Mesendoderm (in vitro differentiated cells): ENCODE measurements at regions not wholly inside any gene's neighbourhood (a gene's known extent, or its start where the extent isn't known, plus 50 kb on each side); places are given as distances from the start of the nearest gene placed in this dataset.

Source experiments
- DNase-seq: peaks from one replicate; pipeline ENCODE4 v3.0.0; 2013
- H2AK5ac ChIP-seq: 2 replicates; pipeline ENCODE4 v1.6.1; 2013; ENCODE audit warnings: low read length, inconsistent platforms
- H2BK120ac ChIP-seq: 2 replicates; pipeline ENCODE4 v1.6.1; 2013; ENCODE audit warnings: low read depth, mild to moderate bottlenecking, low read length, moderate library complexity, mixed read lengths
- H2BK15ac ChIP-seq: replicated peaks from 2 replicates; pipeline ENCODE4 v1.6.1; 2013; ENCODE audit warnings: low read depth, mild to moderate bottlenecking, moderate library complexity
- H2BK5ac ChIP-seq: 2 replicates; pipeline ENCODE4 v1.6.1; 2013; ENCODE audit warnings: low read length, inconsistent platforms
- H3K18ac ChIP-seq: 2 replicates; pipeline ENCODE4 v1.6.1; 2013; ENCODE audit warnings: mild to moderate bottlenecking, low read length, mixed read lengths
- H3K23ac ChIP-seq: one replicate; pipeline ENCODE4 v1.6.1; 2013; ENCODE audit warnings: low read length
- H3K27ac ChIP-seq: 2 replicates; pipeline ENCODE4 v1.5.1; 2013; ENCODE audit warnings: low read depth, mild to moderate bottlenecking, inconsistent platforms, low read length, moderate library complexity
- H3K27me3 ChIP-seq: 2 replicates; pipeline ENCODE4 v1.6.1; 2013; ENCODE audit warnings: low read length, control low read depth, mild to moderate bottlenecking, inconsistent platforms; ENCODE audit not compliant: insufficient read depth, poor library complexity
- H3K36me3 ChIP-seq: 2 replicates; pipeline ENCODE4 v1.6.1; 2013; ENCODE audit warnings: low read length, inconsistent platforms; ENCODE audit not compliant: control insufficient read depth, insufficient read depth
- H3K4ac ChIP-seq: one replicate; pipeline ENCODE4 v1.6.1; 2013; ENCODE audit warnings: low read depth, mild to moderate bottlenecking, low read length, moderate library complexity
- H3K4me1 ChIP-seq: 2 replicates; pipeline ENCODE4 v1.6.1; 2013; ENCODE audit warnings: low read depth, low read length, inconsistent platforms; ENCODE audit not compliant: control insufficient read depth
- H3K4me2 ChIP-seq: 2 replicates; pipeline ENCODE4 v1.6.1; 2013; ENCODE audit warnings: low read length
- H3K4me3 ChIP-seq: 2 replicates; pipeline ENCODE4 v1.5.1; 2013; ENCODE audit warnings: mild to moderate bottlenecking, low read length
- H3K56ac ChIP-seq: one replicate; pipeline ENCODE4 v1.6.1; 2013; ENCODE audit warnings: low read length
- H3K79me1 ChIP-seq: 2 replicates; pipeline ENCODE4 v1.6.1; 2013; ENCODE audit warnings: low read length, inconsistent platforms
- H3K79me2 ChIP-seq: 2 replicates; pipeline ENCODE4 v1.6.1; 2013; ENCODE audit warnings: mild to moderate bottlenecking, low read length; ENCODE audit not compliant: control insufficient read depth, insufficient read depth
- H3K9ac ChIP-seq: 2 replicates; pipeline ENCODE4 v1.6.1; 2013; ENCODE audit warnings: low read length, inconsistent platforms
- H4K5ac ChIP-seq: one replicate; pipeline ENCODE4 v1.6.1; 2013; ENCODE audit warnings: low read length
- H4K8ac ChIP-seq: one replicate; pipeline ENCODE4 v1.6.1; 2013; ENCODE audit warnings: low read depth, mild to moderate bottlenecking, control low read depth, low read length, moderate library complexity
- WGBS: extraction: QIAGEN DNeasy Blood & Tissue Kit; methylation state at CpG from one replicate; pipeline ENCODE4 v1.1.7; 2013; ENCODE audit warnings: low lambda C conversion rate, missing lambda C conversion rate; ENCODE audit not compliant: insufficient coverage; ENCODE audit errors: extremely low coverage; 5-methylcytosine and 5-hydroxymethylcytosine counted together

DNA sequence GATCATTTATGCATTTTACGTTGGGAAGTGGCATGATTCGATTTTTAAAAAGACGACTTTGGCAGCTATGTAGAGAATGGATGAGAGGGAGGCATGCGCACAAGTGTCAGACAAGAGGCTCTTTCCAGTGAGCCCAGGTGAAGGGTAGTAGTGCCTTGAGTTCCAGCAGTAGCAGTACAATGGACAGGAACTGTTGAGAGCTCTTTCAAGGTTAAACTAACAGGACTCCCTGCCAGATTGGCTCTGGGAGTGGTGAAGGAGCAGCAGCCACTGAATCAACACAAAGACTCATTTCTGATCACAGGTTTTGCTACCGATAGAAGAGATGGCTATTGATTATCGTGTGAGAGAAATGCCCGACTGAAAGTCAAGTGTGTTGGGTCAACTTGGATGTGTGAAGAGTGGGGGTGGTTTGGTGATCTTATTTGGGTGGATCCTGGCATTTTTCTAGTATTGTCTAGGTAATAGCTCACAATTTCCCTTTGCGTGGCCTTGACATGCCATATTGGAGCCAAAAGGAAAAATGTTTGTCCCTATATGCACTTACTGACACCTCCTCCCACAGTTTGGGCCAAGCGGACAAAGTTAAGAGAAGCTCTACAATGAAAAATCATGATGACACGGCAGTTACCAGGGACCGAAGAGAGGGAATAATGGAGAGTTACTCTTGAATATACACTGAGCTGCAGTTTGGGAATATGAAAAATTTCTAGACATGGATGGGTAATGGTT, 81.6 kb upstream of the MDFIC2 start:
- WGBS = no CpG with 5 or more reads among the region's 11 CpGs

DNA sequence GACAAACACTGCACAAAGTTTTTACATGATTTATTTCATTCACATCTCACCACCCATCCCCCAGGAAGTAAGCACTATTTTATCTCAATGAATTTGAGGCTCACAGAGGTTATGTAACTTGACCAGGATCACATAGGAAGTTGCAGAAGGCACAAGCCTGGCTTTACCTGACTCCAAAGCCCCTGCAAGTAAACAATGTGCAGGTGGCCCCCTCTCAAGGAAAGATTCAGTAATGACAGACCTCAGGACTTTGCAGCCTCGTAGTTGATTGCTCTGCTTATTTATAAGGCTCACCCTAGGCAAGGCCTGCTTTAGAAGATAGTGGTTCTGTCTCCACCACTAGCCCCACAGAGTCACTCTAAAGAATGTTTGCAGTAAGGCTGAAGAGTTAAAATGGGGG, 79.8 kb upstream of the MDFIC2 start:
- H3K36me3 ChIP-seq = no peaks in the 10 kb centered on the region

More for the DNA sequence above, 81.6 kb upstream of the MDFIC2 start:
- Histone ChIP-seq H3K79me2 (no peaks in the 10 kb centered on the region), H3K23ac (no peak overlapping the region), H2BK5ac (no peak overlapping the region), H3K18ac (peak overlapping the region; percentile 18), H4K8ac (no peak overlapping the region), H4K5ac (no peak overlapping the region), H3K27ac (no peak overlapping the region), H3K79me1 (no peaks in the 10 kb centered on the region), H2BK120ac (no peak overlapping the region), H3K27me3 (no peaks in the 10 kb centered on the region), H3K56ac (no peak overlapping the region), H3K4me2 (no peak overlapping the region), H3K4me1 (no peaks in the 10 kb centered on the region), H3K9ac (no peak overlapping the region), H3K36me3 (no peaks in the 10 kb centered on the region), H3K4me3 (no peak overlapping the region), H2BK15ac (no peak overlapping the region), H3K4ac (no peak overlapping the region), H2AK5ac (no peak overlapping the region)
- DNase-seq = no peak

DNA sequence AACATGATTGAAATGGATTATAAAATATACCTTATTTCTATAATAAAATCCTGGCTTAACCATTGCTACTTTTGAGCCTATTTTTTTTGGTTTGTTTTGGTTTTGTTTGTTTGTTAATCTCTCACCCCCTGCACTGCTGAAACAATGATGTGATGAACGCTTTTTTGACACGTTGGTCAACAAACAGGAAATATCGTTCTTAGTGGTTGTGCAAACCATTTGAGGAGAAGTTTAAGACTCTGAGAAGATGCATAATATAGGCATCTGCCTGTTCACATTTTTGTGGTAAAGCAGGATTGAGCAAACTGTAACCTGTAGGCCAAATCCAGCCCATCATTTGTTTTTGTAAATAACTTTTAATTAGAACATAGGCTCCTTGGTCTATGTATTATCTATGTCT, 75.5 kb upstream of the MDFIC2 start:
- Histone ChIP-seq H3K4me1 (no peaks in the 10 kb centered on the region), H2BK15ac (no peak overlapping the region), H3K23ac (no peak overlapping the region), H3K4me3 (no peak overlapping the region), H2BK5ac (no peak overlapping the region), H4K5ac (no peak overlapping the region), H3K56ac (no peak overlapping the region), H2BK120ac (no peak overlapping the region), H4K8ac (no peak overlapping the region), H3K4ac (no peak overlapping the region), H3K36me3 (no peaks in the 10 kb centered on the region), H3K79me1 (no peaks in the 10 kb centered on the region), H3K4me2 (no peak overlapping the region), H2AK5ac (no peak overlapping the region), H3K27me3 (no peaks in the 10 kb centered on the region), H3K79me2 (no peaks in the 10 kb centered on the region), H3K27ac (no peak overlapping the region), H3K9ac (no peak overlapping the region), H3K18ac (no peak overlapping the region)
- no peak for DNase-seq
- no CpG with 5 or more reads among the region's 3 CpGs for WGBS

More for the DNA sequence above, 79.8 kb upstream of the MDFIC2 start:
- H3K9ac ChIP-seq = no peak overlapping the region
- H3K4ac ChIP-seq = no peak overlapping the region
- H2BK120ac ChIP-seq = no peak overlapping the region
- no peaks in the 10 kb centered on the region for H3K27me3 ChIP-seq
- no peak overlapping the region for H3K23ac ChIP-seq
- no peak overlapping the region for H2BK5ac ChIP-seq
- H3K79me2 ChIP-seq = no peaks in the 10 kb centered on the region
- H2AK5ac ChIP-seq = no peak overlapping the region
- H3K4me3 ChIP-seq = no peak overlapping the region
- H3K79me1 ChIP-seq = no peaks in the 10 kb centered on the region
- no peak overlapping the region for H4K8ac ChIP-seq
- H3K56ac ChIP-seq = no peak overlapping the region
- no peak overlapping the region for H4K5ac ChIP-seq
- no peak overlapping the region for H3K4me2 ChIP-seq
- H3K18ac ChIP-seq = no peak overlapping the region
- no CpG with 5 or more reads among the region's 1 CpG for WGBS
- no peak overlapping the region for H2BK15ac ChIP-seq
- no peaks in the 10 kb centered on the region for H3K4me1 ChIP-seq
- H3K27ac ChIP-seq = no peak overlapping the region
- peak; percentile 60 for DNase-seq

DNA sequence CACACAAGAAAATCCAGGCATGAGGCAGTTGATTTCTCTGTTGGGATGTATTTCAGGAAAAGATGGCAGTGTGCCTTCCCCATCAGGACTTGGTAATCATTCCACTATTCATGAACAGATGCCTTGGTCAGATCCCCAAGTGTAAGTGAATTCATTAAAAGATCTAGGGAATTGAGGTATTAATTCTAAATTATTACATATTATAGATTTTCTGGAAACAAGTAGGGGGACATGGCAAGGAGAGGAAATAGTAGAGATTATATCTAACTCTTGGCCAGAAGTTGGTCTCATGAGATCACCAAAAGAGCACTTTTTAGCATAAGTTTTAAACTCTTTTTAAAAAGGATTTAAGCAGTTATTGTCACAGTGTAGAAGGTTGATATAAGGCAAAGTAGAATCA, 74.4 kb upstream of the MDFIC2 start:
- no peaks in the 10 kb centered on the region for H3K79me2 ChIP-seq
- no peak overlapping the region for H3K23ac ChIP-seq
- no peak overlapping the region for H2BK120ac ChIP-seq
- no peaks in the 10 kb centered on the region for H3K4me1 ChIP-seq
- H3K4me3 ChIP-seq = no peak overlapping the region
- no peak overlapping the region for H4K8ac ChIP-seq
- H3K36me3 ChIP-seq = no peaks in the 10 kb centered on the region
- no peak overlapping the region for H3K9ac ChIP-seq
- H3K18ac ChIP-seq = no peak overlapping the region
- no peak overlapping the region for H3K27ac ChIP-seq
- H3K27me3 ChIP-seq = no peaks in the 10 kb centered on the region
- H3K79me1 ChIP-seq = no peaks in the 10 kb centered on the region
- H3K56ac ChIP-seq = no peak overlapping the region
- no peak overlapping the region for H3K4me2 ChIP-seq
- no peak overlapping the region for H4K5ac ChIP-seq
- H2AK5ac ChIP-seq = no peak overlapping the region
- H2BK15ac ChIP-seq = no peak overlapping the region
- no peak overlapping the region for H3K4ac ChIP-seq
- H2BK5ac ChIP-seq = no peak overlapping the region
- no peak for DNase-seq

DNA sequence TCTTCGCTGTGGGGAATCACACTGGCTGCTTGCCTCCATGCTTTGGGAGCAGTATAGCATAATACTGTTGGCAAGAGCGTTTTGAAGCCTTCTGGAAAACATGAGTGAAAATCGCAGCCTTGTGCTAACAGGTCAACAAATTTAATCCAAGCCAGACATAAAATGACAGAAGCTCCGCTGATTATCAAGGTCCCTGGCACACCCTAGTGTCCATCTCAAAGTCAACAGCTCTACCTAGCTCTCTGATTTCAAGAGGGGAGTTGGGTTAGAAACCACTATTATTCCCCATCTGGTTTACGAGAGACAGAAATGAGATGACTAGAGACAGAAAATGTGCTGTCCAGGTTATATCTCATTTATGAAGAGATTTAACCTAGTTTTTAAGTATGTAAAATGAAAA, 73.6 kb upstream of the MDFIC2 start:
- Histone ChIP-seq H4K5ac (no peak overlapping the region), H2BK120ac (no peak overlapping the region), H3K36me3 (no peaks in the 10 kb centered on the region), H3K4me2 (no peak overlapping the region), H3K79me1 (no peaks in the 10 kb centered on the region), H3K56ac (no peak overlapping the region), H2AK5ac (no peak overlapping the region), H3K79me2 (no peaks in the 10 kb centered on the region), H4K8ac (no peak overlapping the region), H3K23ac (no peak overlapping the region), H3K18ac (peak overlapping the region; percentile 68), H3K4me3 (no peak overlapping the region), H3K4ac (no peak overlapping the region), H2BK15ac (no peak overlapping the region), H3K27me3 (no peaks in the 10 kb centered on the region), H2BK5ac (no peak overlapping the region), H3K9ac (no peak overlapping the region), H3K4me1 (no peaks in the 10 kb centered on the region), H3K27ac (no peak overlapping the region)
- no CpG with 5 or more reads among the region's 5 CpGs for WGBS
- peak; percentile 13 for DNase-seq

DNA sequence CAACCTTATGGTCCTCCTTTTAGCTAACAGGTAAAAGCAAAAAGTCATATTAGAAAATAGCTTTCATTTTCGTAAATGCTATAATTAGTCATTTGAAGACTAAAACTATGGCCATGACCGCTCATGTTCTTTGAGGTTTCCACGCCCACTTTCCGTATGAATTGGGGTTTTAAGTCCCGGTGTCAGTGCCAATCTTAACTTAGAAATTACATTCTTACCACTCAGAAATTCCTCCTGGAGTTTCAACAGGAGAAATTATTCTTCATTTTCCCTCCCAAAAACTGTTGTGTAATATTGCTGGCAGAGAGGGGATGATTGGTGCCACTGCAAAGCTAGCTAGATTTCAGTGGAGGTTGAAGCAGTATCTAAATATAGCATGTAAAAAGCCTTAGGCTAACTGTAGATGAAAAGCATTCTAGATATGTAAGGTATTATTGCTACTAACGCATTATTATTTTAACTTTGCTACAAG, 71.0 kb upstream of the MDFIC2 start:
- Histone ChIP-seq H3K36me3 (no peaks in the 10 kb centered on the region), H4K5ac (no peak overlapping the region), H3K79me1 (no peaks in the 10 kb centered on the region), H2BK5ac (no peak overlapping the region), H2BK120ac (no peak overlapping the region), H2BK15ac (no peak overlapping the region), H3K4me3 (no peak overlapping the region), H3K18ac (no peak overlapping the region), H3K4me2 (no peak overlapping the region), H3K79me2 (no peaks in the 10 kb centered on the region), H3K27ac (no peak overlapping the region), H4K8ac (no peak overlapping the region), H3K56ac (no peak overlapping the region), H3K27me3 (no peaks in the 10 kb centered on the region), H2AK5ac (no peak overlapping the region), H3K9ac (no peak overlapping the region), H3K23ac (no peak overlapping the region), H3K4me1 (no peaks in the 10 kb centered on the region), H3K4ac (no peak overlapping the region)
- WGBS = no CpG with 5 or more reads among the region's 6 CpGs
- no peak for DNase-seq
